ENCODE measurements at regions not wholly inside any gene's neighbourhood (a gene's known extent, or its start where the extent isn't known, plus 50 kb on each side); places are given as distances from the start of the nearest gene placed in this dataset.

GRCh38 chrX:20409991-20410390, 143.3 kb upstream of the RPS6KA3 start:
- H3K4me1 ChIP-seq (ENCODE audit: insufficient read depth, low read length, poor library complexity, severe bottlenecking): peaks cover 31% of the 10 kb centered on the region
- no peaks in the 10 kb centered on the region for H3K27me3 ChIP-seq (ENCODE audit: insufficient read depth, low read length, poor library complexity, severe bottlenecking)
- H3K4me2 ChIP-seq (ENCODE audit: low read depth, low read length, poor library complexity, severe bottlenecking): no peak overlapping the region
- H2AFZ ChIP-seq (ENCODE audit: low read length): no peak overlapping the region
- H3K4me3 ChIP-seq (ENCODE audit: low read length, poor library complexity, severe bottlenecking): no peak overlapping the region
- no peak overlapping the region for H3K9ac ChIP-seq (ENCODE audit: low read depth, low read length, poor library complexity, severe bottlenecking)
- no peaks in the 10 kb centered on the region for H3K79me2 ChIP-seq (ENCODE audit: insufficient read depth, low read length)
- H3K9me3 ChIP-seq (ENCODE audit: insufficient read depth, low read depth, low read length): no peaks in the 10 kb centered on the region
- H3K9me2 ChIP-seq (replicated peaks; ENCODE audit: low read depth, low read length): no peaks in the 10 kb centered on the region
- no peaks in the 10 kb centered on the region; the same call in 1 of the 2 replicates for H3F3A ChIP-seq (ENCODE audit: low read depth)
- no peaks in the 10 kb centered on the region for H3K36me3 ChIP-seq (ENCODE audit: insufficient read depth, low read length)
- H4K20me1 ChIP-seq (ENCODE audit: insufficient read depth, low read length, poor library complexity, severe bottlenecking): no peaks in the 10 kb centered on the region
- TF ChIP-seq EZH2phosphoT487 (IDR thresholded peaks at IDR 0.05; ENCODE audit: borderline replicate concordance) (no peak), CTCF (conservative IDR thresholded peaks at IDR 0.05; ENCODE audit: low read length) (no peak)

GRCh38 chrX:20402956-20403355, 136.2 kb upstream of the RPS6KA3 start:
- Histone ChIP-seq H3K79me2 (ENCODE audit: insufficient read depth, low read length) (no peaks in the 10 kb centered on the region), H3K9me3 (ENCODE audit: insufficient read depth, low read depth, low read length) (no peaks in the 10 kb centered on the region), H3K4me1 (ENCODE audit: insufficient read depth, low read length, poor library complexity, severe bottlenecking) (no peaks in the 10 kb centered on the region), H3K4me2 (ENCODE audit: low read depth, low read length, poor library complexity, severe bottlenecking) (no peak overlapping the region), H3F3A (ENCODE audit: low read depth) (no peaks in the 10 kb centered on the region), H3K36me3 (ENCODE audit: insufficient read depth, low read length) (no peaks in the 10 kb centered on the region), H3K27me3 (ENCODE audit: insufficient read depth, low read length, poor library complexity, severe bottlenecking) (no peaks in the 10 kb centered on the region), H3K4me3 (ENCODE audit: low read length, poor library complexity, severe bottlenecking) (no peak overlapping the region), H3K9me2 (replicated peaks; ENCODE audit: low read depth, low read length) (no peaks in the 10 kb centered on the region), H4K20me1 (ENCODE audit: insufficient read depth, low read length, poor library complexity, severe bottlenecking) (no peaks in the 10 kb centered on the region), H3K9ac (ENCODE audit: low read depth, low read length, poor library complexity, severe bottlenecking) (no peak overlapping the region), H2AFZ (ENCODE audit: low read length) (no peak overlapping the region)
- TF ChIP-seq EZH2phosphoT487 (IDR thresholded peaks at IDR 0.05; ENCODE audit: borderline replicate concordance) (no peak), CTCF (conservative IDR thresholded peaks at IDR 0.05; ENCODE audit: low read length) (no peak)

- no peaks in the 10 kb centered on the region for H3K27me3 ChIP-seq (ENCODE audit: insufficient read depth, low read length, poor library complexity, severe bottlenecking)
- no peaks in the 10 kb centered on the region for H3K36me3 ChIP-seq (ENCODE audit: insufficient read depth, low read length)
- H3K4me3 ChIP-seq (ENCODE audit: low read length, poor library complexity, severe bottlenecking): no peak overlapping the region
- no peaks in the 10 kb centered on the region for H3K4me1 ChIP-seq (ENCODE audit: insufficient read depth, low read length, poor library complexity, severe bottlenecking)
- H4K20me1 ChIP-seq (ENCODE audit: insufficient read depth, low read length, poor library complexity, severe bottlenecking): no peaks in the 10 kb centered on the region
- no peak overlapping the region for H3K9ac ChIP-seq (ENCODE audit: low read depth, low read length, poor library complexity, severe bottlenecking)
- H3K4me2 ChIP-seq (ENCODE audit: low read depth, low read length, poor library complexity, severe bottlenecking): no peak overlapping the region
- H3K9me2 ChIP-seq (replicated peaks; ENCODE audit: low read depth, low read length): no peaks in the 10 kb centered on the region
- TF ChIP-seq EZH2phosphoT487 (IDR thresholded peaks at IDR 0.05; ENCODE audit: borderline replicate concordance) (no peak), CTCF (conservative IDR thresholded peaks at IDR 0.05; ENCODE audit: low read length) (no peak)
- no peaks in the 10 kb centered on the region for H3K79me2 ChIP-seq (ENCODE audit: insufficient read depth, low read length)
- H3F3A ChIP-seq (ENCODE audit: low read depth): no peaks in the 10 kb centered on the region
- H3K9me3 ChIP-seq (ENCODE audit: insufficient read depth, low read depth, low read length): no peaks in the 10 kb centered on the region
- H2AFZ ChIP-seq (ENCODE audit: low read length): no peak overlapping the region
Observed at GRCh38 chrX:20399728-20400414, 133.2 kb upstream of the RPS6KA3 start.
